GM19351 (cell line): ENCODE measurements at regions not wholly inside any gene's neighbourhood (a gene's known extent, or its start where the extent isn't known, plus 50 kb on each side); places are given as distances from the start of the nearest gene placed in this dataset.
A peak's percentile ranks its signal among the peaks of the same experiment; 100 is the strongest.

ENCODE experiments used
- ATAC-seq: cut with Tn5 transposase; IDR thresholded peaks from one replicate; pipeline ENCODE4 v1.9.1; 2021; ENCODE audit warnings: mild to moderate bottlenecking, moderate library complexity; ENCODE audit not compliant: unreplicated experiment

GRCh38 chr15:99440551-99441443 is 125.0 kb upstream of the MEF2A start:
- ATAC-seq, result no peak

DNA sequence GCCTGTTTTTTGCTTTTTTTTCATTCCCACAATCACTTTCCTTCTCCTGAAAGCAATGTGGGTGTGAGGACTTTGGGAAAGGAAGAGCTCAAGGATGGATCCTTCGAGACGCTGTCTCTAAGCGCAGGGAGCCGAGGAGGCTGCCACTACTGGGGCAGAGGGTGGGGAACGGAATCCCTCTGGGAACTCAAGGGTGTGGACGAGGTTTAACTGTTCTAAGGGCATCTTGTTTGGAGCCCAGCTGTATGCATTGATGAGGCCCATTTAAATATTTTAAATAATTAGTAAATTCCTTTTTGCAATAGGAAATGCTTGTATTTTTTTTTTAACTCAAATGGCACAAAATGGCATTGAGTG is 124.4 kb upstream of the MEF2A start:
- ATAC-seq, result no peak

GRCh38 chr15:99441871-99442251 is 123.9 kb upstream of the MEF2A start:
- ATAC-seq, result no peak

DNA sequence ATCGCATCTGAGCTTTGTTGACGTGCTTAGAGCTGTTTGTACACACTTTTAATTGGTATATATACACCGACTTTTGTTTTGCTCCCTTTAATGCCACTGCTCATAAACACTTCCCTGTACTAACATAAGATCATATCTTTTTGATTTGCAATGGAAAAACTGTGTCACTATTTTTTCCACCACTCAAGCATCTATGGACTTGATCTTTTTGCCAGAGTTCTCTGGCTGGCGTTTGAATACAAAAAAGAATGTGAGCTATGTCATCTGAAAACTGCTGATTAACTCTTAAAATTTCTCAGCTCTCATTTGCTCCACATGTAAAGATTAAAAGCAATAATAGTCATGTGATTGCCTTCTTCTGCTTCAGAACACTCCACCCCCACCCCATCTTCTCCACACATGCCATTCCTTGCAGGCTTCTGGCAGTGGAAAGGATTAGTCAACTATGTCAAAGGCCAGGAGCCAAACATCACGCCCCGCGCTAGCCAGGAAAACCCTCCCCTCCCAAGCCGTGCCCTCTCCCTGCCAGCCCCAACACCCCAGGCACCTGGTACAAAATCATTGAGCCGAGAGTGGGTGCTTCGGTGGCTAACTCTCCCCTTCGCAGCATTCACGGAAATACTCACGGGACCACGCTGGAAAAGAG is 123.4 kb upstream of the MEF2A start:
- ATAC-seq, result no peak

DNA sequence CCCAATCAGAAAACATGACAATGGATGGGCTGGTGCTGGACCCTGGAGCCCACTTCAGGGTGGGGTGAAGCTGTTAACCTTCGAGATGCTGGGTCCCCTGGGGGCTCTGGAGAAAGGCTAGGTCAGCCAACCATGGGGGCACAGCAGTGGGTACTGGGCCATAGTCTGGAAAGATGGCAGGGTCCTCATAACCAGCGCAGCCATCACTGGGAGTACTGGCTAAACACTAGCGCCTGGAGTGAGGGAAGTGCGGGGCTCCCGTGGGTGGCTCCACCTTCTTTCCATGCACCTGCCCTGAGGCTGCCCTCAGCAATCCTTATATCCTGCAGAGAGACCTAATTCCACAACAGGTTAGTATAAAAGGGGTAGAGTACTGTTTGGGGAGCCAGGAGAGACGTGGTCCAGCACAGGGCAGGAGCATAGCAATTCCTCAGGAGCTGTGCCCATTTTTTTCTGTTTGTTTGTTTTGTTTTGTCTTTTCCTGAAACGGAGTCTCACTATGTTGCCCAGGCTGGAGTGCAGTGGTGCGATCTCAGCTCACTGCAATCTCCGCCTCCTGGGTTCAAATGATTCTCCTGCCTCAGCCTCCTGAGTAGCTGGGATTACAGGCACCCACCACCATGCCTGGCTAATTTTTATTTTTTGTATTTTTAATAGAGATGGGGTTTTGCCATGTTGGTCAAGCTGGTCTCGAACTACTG is 122.6 kb upstream of the MEF2A start:
- no peak for ATAC-seq

- ATAC-seq, result no peak
Observed at GRCh38 chr15:99443768-99444446, 121.9 kb upstream of the MEF2A start.

- ATAC-seq, result no peak
Observed at GRCh38 chr15:99445272-99445850, 120.4 kb upstream of the MEF2A start.

DNA sequence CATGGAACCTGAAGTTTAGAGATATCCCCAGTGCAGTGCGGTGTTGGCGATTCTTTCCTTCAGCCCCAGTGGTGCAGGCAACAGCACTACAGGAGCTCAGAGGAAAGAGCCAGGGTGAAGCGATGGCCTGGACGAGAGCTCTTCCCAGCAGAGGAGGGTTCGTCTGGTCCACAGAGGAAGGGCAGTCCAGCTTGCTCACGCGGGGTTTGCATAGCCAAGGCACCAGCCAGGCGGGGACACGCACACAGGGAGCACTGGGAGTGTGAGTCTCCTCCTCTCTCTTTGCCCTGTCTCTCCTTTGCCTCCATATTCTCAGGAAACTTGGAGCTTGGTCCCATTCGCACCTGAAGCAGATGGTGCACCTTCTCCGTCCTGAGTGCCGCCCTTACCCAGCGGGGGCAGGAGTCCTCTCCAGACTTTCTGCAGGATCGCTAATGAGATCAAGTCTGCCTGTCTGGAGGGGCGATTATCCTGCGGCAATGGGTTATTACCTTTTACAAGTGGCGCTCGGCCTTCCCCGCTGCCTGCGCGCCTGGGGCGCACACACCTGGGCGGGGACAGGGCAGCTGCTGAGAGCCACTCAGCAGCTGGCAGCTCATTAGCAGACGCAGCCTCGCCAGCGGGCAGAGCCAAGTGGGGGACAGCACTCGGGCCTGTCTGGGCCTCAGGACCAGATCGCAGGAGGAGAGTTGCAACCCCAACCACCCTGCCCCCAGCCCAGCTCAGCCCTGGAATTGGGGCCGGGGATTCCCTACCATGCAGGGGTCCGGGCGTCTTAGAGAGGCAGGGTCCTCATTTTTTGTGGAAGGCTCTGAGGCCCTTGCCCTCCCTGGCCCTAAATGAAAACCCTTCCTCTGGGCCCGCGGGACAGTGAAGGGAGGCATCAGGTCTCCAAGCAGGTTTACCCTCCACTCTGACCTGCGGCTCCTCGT is 119.0 kb upstream of the MEF2A start:
- ATAC-seq, result no peak

GRCh38 chr15:99447497-99448371 is 118.0 kb upstream of the MEF2A start:
- ATAC-seq, result no peak

DNA sequence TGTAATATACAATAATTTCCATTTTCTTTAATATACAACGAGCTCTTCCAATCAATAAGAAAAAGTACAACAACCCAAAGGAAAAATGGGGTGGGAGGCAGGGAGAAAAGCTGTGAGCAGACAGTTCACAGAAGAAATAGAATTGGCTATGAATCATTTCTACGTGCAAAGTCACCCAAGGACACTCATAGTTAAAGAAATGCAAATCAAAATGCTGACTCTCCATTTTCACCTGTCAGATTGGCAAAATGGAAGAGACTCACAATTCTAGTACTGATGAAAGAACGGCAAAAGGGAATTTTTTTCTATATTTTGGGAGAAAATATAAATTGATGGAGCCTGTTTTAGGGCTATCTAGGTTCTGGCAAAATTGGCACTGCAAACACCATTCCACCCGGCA is 116.3 kb upstream of the MEF2A start:
- no peak for ATAC-seq

DNA sequence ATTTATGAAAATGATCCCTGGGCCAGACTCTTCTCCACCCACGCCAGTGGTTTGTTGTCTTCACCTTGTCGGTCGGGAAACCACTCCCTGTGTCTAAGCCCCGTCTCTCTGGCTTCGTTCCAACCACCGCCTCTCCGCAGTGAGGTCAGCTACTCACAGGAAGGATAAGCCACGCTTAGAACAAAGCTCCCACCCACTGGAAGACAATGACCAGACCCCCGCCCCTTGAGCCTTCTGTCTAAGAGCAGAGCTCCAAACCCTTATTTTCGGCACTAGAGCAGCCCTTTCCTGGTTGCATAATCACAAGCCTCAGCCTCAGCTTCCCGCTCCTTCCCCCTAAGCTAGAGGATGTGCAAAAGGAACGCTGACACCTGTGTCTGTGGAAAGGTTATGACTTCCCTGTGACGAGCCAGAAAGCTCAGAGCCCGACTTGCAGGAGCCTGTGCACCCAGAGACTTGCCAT is 114.9 kb upstream of the MEF2A start:
- ATAC-seq, result no peak

DNA sequence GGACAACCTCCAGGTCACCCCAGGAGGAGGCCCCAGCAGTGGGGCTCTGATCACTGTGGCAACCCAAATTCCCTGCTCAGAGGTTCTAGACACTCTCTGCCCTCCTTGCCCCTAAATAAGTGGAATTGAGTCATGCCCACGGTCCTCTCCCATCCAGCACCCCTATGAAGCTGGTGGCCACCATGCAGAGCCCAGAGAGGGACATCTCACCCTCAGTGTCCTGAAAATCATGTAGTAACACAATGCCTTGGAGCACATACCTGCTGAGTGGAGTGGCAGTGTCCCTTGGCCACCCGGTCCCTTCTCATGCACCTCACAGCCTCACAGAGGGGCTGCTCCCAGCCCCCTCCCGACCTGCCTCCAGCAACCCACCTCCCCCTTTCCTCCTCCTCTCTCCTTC is 114.3 kb upstream of the MEF2A start:
- no peak for ATAC-seq

DNA sequence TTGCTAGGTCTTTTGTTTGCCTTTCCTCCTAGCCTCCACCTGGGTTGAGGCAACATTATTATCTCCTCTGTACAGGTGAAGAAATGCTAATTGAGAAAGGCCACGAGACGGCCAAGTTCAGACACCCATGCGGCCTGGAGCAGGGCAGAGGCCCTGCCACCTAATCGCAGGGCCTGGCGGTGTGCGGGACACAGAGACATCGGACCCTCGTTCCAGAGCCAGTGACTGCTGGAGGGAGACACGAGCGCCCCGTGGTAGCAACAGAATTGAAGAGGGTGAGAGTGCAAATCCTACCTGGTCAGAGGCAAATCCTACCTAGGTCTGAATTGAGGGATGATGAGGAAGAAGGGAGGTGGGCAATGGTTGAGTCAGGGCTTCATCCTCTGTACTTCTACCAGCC is 113.8 kb upstream of the MEF2A start:
- ATAC-seq, result no peak

DNA sequence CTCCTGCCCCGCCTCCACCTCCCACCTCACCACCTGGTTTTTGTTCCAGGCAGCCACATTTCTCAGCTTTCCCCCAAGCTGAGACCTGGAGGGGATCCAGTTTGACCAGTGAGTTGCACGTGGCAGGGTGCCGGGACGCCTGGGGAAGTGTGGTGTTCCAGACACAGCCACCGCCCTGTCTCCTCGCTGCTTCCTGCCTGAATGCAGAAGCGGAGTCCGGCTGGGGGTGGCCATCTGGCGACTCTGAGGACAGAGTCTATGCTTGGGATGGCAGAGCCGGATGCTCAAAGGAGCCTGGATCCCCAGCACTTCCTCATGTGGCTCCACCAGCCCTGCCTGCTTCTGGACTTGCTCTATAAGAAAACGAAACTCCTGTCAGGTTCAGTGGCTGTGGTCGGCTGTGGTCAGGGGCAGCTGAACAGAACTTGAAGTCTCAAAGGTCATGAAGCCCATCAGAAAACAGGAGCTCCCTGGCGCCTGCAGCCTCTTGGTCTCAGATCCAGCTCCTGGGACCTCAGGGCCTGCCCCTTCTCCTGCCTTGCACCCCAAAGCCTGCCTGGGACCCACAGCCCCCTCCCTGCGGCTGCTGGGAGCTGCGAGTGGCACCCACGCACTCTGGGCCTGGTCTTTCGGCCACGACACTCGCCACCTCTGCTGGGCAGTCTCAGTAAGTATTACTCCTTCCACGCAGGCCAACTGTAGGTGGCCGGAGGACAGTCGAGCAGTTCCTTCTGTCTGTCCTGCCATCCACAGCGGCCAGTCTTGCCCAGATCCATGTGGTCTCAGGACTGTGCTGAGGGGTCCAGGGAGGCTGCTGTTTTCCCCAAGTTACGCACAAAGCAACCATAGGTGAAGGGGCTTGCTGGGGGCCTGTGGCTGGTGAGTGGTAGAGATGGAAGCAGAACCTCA is 112.8 kb upstream of the MEF2A start:
- ATAC-seq, result peak; percentile 85

DNA sequence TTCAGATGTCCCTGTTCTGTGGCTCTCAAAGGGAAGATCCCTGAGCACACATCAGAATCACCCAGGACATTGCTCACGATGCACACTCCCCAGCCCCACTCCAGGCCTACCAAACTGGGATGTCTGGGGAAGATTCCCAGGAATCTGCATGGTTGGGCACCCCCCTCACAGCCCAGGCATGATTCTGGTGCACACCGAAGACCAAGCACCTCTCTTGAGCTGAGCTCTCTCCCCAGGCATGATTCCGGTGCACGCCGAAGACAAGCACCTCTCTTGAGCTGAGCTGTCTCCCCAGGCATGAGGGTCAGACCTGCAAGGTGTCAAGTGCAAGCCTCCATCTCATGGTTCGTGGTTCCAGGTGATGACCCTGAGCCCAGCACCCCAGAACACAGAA is 112.2 kb upstream of the MEF2A start:
- no peak for ATAC-seq

GRCh38 chr15:99454107-99454809 is 111.5 kb upstream of the MEF2A start:
- no peak for ATAC-seq
